Activated CD4-positive, CD25-positive, alpha-beta regulatory T cell (primary cell): ENCODE measurements at regions not wholly inside any gene's neighbourhood (a gene's known extent, or its start where the extent isn't known, plus 50 kb on each side); places are given as distances from the start of the nearest gene placed in this dataset.

Experiments used
- DNase-seq, 4 experiments: peaks; one replicate each; lab custom pipeline; 2025; lab: John Stamatoyannopoulos, UW

DNA sequence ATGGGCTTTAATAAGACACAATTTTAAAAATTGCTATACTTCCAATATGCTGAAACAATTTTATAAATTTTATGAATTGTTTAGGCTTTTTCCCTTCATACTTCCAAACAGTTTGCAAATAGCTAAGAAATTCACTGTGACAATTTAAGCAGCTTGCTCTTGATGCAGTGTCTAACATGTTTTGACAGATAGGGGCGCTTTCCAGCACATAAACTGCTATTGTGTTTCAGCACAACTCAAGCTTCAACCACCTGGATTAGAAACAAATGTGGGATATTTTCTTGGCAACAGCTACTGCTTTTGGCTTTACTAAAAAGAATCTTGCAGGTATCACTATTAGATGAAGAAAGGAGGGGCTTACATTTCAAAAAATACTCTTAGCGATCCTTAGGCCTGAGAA lies 565.8 kb upstream of the DPPA4 start:
- DNase-seq, result no peak

DNA sequence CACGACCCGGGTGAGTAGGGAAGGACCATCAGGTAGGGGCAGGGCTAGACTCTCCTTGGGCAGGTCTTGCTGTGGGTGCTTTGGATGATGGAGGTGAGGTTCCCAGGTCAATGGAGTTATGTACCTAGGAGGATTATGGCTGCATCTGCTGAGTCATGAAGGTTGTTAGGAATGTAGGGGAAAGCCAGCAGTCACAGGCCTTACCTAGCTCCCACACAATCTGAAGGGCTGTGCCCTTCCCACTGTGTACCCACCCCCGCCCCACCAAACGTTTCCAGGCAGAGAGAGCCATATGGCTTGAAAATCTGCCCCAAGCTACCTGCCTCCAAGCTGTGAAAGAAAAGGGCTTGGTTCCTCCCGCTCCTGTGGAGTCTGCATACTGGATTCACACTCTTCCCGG lies 573.4 kb upstream of the DPPA4 start:
- DNase-seq, result no peak

DNA sequence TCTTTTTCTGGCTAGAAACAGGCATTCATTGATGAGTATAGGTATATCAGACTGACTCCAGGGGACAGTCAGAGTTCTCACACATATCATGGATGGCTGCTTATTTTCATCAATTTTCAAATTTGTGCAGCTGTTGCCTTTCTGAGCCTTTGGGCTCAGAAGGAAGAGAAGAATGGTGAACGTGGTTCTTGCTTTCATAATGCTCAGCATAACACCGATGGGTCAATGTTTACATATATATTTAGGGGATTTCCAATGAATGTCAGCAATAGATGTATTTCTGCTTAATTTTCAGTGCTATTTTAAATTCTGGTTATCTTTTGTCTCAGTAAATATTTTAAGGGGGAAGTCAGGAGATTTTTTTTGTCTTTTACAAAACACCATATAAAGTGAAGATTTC lies 581.4 kb upstream of the DPPA4 start:
- DNase-seq, result no peak

DNA sequence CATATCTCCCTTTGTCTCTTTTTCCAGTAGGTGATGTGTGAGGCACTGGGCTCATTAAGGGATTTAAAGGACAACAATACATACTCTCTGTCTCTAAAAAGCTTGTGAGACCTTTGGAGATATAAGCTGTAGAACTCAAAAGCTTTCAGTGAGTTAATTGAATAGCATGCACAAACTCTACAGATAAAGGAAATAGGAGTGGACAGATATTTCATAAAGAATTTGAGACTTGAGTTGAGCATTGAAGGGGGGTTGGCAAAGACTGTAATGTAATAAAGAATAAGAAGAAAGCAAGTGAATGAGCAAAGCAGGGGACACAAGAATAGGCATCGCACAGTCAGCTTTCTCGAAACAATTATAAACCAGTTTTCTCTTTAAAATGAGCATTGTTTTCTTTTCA lies 583.4 kb upstream of the DPPA4 start:
- no peak for DNase-seq

DNA sequence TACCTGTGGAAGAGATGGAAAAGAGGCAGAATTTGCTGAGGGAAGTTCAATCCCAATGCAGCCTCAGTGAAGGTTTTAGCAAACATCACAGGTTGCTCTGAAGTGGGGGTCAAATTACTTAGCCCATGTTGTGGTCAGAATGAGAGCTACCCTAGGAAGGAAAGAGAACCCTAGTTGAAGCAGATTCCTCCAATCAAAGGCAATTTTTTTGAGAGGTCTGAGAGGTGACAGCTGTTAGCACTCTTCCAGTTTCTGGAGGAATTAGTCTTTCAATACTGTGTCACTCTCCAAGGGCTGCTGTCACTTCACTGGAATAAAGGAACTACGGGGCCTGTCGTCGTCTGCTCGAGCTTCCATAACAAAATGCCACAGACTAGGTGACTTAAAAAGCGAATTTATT lies 584.2 kb upstream of the DPPA4 start:
- DNase-seq, result no peak

DNA sequence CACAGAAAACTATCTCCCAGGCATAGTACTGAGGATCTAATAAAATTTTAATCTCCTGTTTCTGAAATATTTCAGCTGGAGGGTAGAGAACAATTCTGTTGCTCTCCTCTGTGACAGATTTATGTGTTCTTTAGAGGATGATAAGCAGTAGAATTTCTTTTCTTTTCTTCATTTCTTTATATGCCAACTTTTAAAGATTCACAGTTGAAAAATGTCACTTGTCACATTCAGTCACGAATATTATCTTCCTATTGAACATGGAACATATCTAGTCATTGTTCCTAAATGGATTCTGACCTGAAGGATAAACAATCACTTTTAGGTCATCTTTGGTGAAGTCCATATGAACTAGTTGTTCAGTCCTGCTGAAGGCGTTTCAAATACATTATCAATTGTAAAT lies 585.5 kb upstream of the DPPA4 start:
- no peak for DNase-seq

DNA sequence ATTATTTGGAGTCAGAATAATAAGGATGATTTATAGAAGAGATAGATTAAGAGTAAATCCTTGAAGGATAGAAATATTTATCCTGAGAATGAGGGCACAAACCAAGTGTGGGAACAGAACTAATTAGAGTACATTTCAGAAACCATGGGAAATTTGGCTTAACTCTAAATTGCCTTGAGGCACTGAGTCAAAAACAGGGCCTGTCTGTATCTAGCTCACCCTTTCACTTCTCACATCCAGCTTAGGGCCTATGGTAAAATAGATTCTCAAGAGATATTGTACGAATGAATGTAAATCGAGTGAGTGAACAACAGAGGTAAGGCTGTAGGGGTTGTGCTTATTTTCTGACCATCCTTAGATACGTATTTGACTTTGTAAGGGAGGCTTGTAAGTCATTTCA lies 586.1 kb upstream of the DPPA4 start:
- no peak for DNase-seq

DNA sequence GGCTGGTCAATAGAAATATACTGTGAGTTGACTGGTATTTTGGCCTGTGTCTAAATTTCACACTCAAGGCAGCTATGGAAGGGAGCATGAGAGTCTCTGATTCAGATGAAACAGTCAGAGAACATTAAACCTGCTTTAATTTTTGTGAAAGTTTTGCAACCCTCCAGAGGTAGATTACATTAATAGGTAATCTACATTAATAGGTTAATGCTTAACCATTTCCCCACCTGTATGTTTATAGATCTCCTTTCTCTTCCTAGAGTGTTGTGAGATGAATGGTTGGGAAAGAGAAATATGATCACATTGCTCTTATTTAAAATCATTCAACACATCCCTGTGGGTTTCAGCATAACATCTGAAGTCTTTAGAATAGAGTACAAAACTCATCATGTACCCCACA lies 586.9 kb upstream of the DPPA4 start:
- DNase-seq, result no peak

DNA sequence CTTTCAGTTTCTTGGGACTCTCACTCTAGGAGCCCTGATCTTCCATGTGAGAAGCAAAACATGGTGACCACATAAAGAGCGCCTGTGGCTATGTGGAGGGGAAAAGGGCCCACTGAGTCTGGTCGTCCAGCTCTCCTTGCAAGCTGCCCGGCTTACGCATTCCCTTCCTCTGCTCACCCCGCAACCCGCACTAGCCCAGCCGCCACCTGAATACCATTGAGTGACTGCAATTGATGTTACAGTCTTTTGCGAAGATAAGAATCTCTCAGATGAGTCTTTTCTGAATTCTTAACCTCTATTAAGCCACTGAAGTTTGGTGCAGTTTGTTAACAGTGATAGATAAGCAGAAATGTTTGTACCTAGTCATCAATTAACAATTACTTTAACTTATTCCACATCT lies 589.0 kb upstream of the DPPA4 start:
- DNase-seq, result no peak

DNA sequence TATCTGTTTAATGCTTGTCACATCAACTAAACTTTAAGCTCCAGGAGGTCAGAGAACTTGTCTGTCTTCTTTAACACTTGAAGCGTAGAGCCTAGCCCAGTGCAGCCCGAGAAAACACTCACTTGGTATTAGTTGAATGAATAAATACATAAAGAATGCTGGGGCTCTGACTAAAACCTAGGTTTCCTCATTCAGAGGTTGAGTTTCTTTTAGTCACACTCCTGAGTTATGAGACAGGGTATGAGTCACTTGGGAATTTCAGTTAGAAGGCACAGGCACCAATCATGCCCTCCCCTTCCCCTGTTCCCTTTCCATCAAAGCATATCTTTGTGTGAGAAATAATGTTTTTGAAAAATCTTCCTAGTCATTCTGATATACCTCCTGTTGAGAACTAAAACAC lies 589.8 kb upstream of the DPPA4 start:
- no peak for DNase-seq

DNA sequence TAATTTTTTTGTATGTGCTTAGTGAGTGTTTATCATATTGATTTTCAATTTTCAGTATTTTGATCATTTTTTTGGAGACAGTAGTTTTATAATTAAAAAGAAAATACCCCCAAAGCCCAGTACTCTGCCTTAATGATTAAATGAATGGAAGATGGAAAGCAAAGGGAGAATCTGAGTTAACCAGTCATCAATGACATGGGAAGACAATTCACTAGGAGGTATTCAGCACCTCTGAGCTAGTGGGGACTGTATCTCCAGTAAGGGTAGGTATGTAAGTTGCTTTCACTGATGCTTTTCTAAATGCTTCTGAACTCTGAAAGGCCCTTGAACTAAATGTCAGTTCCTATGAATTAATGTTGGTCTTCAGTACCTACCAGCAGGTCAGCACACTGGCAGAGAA lies 590.4 kb upstream of the DPPA4 start:
- no peak for DNase-seq

DNA sequence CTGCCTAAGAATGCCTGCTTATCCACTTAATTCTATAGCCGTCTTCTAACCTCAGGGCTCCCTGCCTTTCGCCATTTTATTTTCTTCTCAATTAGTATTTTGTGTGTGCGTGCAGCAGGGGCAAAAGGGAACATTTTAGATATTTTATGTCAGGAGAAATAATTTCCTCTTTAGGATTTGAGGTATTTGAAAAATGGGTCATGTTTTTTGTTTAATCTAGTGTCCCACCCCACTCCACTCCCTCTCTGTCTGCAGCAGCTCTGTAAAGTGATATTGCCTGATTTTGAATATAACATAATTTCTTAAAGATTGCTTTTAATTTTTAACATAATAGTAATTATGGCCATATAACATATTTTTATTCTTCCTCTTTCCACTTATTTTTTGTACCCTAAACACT lies 593.2 kb upstream of the DPPA4 start:
- DNase-seq, result no peak

DNA sequence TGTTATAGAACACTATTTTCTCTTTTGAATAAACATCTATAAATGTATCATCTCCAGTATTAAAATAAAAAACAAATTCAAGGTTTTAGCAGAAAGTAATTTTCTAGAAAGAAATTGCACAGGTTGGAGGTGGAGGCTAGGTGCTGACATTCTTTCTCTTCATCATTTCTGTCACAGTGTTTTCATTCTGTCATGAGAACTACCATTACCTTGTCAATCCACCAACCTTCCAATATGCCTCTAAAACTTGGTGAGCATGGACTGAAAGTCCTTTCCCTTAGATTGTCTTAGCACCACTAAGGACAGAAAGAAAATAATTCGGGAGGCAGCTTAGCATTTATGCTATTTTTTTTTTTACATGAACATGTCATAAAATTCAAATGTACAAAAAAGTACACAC lies 596.2 kb upstream of the DPPA4 start:
- no peak for DNase-seq

DNA sequence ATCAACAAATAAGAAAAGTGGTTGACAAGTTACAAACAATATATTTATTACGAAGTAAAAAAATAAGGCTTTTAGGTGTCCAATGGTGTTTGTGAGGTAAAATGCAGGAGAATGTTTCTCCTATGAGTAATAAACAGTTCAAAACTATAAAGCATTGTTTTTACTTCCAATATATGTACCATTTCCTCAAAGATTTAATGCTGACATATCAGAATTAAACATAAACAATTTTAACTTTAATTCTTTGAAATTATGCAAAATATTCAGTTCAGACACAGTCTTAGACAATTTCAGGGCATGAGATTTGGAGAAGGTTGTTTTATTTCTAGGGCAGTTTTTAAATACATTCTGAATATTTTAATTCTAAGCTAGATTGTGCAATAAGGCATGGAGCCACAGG lies 602.5 kb upstream of the DPPA4 start:
- DNase-seq, result no peak

DNA sequence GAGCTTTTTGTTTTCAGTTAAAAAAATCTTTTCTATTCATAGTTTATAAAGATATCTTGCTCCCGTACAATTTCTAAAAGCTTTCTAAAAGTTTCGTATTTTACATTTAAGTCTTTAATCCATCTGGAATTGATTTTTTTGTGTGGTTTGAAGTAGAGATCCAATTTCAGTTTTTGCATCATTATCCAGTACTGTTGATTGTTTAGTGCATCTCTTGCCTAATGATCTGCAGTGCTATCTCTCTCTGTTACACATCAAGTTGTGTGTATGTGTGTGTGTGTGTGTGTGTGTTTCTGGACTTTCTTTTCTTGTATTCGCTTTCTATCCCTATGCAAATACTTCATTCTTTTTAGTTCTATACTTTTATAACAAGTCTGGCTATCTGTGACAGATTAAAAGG lies 605.8 kb upstream of the DPPA4 start:
- no peak for DNase-seq

DNA sequence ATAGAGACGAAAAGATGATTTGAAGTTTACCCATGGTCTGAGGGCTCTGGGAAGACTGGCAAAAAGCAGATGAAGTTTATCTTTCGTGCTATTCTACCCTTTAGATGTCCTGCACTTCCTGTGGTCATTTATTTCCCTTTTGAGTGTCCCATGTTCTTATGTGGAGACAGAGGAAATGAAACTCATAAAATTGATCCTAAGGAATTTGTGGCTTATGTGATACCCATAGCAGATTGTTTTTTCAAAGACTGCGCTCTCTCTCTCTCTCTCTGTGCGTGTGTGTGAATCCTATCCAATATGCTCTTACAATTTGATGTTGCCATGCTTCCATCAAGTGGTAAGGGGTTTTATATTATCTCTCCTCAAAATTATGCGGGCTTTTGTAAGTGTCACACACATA lies 607.5 kb upstream of the DPPA4 start:
- DNase-seq, result no peak

DNA sequence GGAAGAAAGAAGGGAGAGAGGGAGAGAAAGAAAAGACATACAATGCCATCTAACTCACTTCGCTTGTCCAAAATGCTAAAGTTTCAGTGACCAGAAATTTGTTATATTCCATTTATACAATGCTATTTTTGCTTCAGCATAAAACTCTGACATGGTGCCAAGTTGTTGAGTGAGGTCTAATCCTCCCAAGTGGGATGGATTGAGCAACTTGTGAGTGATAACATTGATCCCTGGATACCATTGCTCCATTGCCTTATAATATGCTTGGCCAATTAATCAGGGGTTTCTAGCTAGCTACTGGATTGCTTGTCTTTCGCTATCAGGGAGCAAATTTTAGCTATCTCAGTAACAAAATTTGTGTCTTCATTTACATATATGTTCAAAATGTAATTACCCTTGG lies 615.6 kb upstream of the DPPA4 start:
- DNase-seq, result no peak

DNA sequence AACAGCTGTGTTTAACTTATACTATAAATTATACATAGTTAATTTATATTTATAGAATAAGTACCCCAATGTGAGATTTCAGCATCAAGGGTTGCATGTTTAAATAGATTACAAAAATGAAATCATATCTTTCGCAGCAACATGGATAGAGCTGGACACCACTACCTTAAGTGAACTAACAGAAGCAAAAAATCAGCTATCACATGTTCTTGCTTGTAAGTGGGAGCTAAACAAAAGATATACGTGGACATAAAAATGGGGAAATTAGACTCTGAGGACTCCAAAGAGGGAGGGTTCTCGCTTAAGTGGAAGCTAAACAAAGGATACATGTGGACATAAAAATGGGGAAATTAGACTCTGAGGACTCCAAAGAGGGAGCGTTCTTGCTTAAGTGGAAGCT lies 626.5 kb upstream of the DPPA4 start:
- DNase-seq, result no peak

DNA sequence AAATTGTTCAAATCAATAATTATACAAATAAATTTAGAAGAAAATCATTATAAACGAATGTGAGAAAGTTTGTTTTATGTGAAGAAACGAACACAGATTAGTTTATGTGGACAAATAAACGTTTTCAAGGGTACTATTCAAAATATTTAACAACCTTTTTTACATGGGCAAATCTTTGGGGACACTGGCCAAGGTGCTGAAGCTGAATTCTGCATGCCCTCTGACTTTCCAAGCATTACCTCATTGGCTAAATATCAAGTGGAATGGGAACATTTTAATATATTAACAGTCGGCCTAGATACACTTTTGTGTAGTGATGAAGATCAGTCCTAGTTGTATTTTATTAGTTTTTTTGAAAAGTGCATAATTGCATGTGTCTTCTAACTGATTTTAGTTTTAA lies 636.4 kb upstream of the DPPA4 start:
- no peak for DNase-seq

DNA sequence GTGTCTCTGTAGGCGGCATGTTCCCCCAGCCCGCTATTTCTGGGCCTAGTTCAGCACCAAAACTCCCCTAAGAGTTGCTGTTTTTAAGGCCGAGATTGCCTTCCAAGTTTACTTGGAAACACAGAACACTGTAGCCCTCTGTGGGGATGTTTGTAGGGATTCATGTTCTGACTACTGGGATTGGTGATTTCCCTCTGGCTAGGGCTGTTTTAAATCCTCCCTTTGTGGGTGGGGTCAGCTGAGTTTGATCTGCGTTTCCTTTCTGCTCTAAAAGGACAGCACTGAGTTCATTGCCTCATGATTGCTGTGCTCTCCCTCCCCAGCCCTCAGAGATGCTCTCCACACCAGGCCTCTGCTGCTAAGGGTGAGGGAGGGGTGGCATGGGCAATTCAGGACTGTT lies 640.6 kb upstream of the DPPA4 start:
- no peak for DNase-seq

DNA sequence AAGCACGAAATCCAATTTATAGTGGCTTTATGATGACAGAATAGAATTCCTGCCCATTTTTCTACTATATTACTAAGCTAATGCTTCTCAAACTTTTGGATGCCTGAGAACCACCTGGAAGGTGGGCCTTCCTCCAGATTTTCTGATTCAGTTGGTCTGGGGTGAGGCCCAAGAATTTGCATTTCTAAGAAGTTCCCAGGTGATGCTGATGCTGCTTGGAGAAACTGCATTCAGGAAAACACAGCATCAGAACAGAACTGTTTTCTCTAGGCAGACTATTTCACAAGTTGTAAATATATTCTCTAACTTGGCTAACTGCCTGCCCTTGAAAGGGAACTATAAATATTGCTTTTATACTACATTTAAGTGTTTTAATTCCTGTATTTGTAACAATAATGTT lies 644.9 kb upstream of the DPPA4 start:
- no peak for DNase-seq

DNA sequence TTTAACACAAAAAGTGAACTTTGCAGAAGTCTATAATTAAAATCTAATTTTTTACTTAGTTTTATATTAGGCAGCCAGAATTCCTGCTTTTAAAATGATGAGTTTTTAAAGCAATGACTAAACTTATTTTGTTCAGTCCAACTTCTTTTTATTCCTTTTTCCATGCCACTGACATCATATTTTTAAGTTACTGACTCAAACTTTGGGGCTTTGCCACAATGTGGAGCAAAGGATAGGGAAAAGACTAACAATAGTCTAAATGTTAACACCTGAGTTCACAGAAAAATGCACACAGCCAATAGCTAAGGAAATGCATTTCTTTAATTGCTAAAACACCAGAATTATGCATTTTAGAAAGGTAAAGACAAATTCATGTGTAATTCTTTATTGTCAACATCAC lies 647.6 kb upstream of the DPPA4 start:
- no peak for DNase-seq

DNA sequence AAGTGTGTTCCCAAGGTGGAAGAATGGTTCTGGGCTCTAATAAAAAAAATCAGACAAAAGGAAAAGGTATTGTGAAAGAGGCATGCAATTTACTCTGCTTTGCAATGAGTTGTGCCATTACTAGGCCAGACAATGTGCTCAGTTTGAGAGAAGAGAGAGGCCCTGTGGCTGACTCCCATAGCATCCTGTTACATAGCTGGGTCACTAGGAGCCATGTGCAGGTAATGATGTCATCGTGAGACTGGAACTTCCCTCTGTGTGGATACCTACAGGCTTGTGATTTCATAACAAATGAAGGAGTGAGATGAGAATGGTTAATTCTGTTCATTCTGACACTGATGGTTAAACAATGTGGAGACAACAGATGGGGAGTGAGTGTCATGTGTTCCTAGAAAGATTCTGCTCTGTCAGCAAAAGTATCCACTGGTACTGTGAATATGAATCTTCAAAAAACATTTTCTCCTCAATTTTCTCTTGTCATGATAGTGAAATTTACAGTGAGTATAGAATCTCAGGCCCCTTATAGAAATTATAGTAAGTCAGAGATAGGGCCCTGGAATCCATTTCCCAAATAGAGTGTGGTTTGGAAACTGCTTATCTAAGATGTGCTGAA lies 648.7 kb upstream of the DPPA4 start:
- no peak for DNase-seq

DNA sequence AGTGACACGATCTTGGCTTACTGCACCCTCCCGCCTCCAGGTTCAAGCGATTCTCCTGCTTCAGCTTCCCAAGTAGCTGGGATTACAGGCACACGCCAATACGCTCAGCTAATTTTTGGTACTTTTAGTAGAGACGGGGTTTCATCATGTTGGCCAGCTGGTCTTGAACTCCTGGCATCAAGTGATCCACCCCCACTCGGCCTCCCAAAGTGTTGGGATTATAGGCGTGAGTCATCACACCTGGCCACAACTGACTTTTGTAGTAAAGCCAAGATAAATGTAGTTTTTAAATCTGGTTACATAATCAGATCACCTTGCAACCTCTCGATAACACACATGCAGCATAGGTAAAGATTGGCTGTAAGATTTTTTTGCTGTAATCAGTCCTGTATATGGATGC lies 657.5 kb upstream of the DPPA4 start:
- no peak for DNase-seq

DNA sequence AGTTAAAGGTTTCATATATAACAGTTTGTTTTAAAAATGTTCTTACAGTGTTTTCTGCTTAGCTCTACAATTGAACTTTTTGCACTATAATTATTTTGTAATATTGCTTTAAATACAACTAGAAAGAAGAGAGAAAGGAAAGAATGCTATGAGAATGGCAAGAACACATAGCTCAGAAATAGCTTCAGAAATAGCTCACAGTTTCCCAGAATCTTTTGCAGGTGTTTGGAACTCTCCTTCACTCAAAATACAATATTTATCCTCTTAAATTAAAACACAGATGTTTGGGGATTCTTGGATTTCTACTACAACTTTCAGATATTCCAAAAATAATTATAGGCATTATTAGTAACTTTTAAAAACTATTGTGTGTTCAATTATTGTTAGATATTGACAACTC lies 658.0 kb upstream of the DPPA4 start:
- no peak for DNase-seq
